ENCODE measurements at regions not wholly inside any gene's neighbourhood (a gene's known extent, or its start where the extent isn't known, plus 50 kb on each side); places are given as distances from the start of the nearest gene placed in this dataset.

GRCh38 chr12:58450868-58451482 lies 469.3 kb downstream of the LRIG3 start:
- FAIRE-seq: no peak

GRCh38 chr12:58452546-58452945 lies 467.8 kb downstream of the LRIG3 start:
- DNase-seq (ENCODE audit: insufficient read length, low spot score) (no peak), FAIRE-seq (no peak)

More at GRCh38 chr12:58450868-58451482, 469.3 kb downstream of the LRIG3 start:
- no peak for DNase-seq (ENCODE audit: insufficient read length, low spot score)

DNA sequence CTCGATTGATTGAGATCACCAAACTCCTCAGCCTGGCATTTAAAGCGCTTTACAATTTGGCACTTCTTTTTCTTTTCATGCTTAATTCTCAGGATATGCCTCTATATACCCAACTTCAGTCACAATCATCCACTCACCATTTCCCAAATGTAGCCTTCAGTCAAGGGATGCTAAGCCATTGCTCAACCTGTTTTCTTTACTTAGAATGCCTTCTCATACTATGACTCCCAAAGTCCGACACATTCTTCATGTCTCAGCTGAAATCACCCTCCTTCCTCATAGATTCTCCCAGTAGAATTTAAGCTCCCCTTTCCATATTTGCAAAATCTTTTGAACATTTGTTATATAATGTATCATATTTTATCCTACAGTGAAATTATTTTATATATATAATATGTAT lies 467.0 kb downstream of the LRIG3 start:
- DNase-seq (ENCODE audit: insufficient read length, low spot score): no peak
- no peak for FAIRE-seq

DNA sequence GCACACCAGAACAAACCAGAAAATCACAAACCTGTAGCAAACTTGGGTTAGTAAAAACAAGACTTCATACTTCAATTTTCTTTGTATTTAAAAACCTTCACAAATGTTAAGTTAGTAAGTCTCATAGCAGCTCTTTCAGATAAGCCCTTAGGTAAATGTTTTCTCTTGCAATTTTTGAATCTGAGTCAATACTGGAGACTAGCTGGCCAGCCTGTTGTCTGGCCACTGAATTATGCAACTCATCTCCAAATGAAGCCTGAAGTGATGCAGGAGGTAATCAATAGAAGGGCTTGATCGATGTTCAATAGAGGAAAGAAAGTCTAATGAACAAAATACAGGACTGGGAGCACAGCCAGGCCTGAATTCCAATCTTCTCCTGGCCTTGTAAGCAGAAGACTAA lies 465.2 kb downstream of the LRIG3 start:
- FAIRE-seq (no peak), DNase-seq (ENCODE audit: insufficient read length, low spot score) (no peak)

- no peak for FAIRE-seq
- no peak for DNase-seq (ENCODE audit: insufficient read length, low spot score)
Measured at GRCh38 chr12:58458102-58458501, 462.2 kb downstream of the LRIG3 start.

DNA sequence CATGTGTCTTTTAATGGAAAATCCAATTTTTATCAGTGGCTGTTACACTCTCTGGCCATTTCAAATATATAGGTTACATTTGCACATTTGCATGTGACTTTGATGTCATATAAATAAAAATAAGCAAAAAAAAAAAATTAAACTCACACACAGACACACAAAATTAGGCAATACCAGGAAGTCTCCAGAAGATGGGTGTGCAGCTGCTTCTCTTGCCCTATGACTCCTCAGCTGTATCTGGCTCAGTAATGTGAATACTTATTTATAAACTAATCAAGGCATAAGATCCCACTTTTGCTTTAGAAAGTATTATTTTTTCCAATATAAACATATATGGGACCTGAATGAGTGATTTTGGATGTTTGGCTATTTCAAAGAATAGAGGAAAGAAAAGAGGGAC lies 461.1 kb downstream of the LRIG3 start:
- no peak for FAIRE-seq
- DNase-seq (ENCODE audit: insufficient read length, low spot score): no peak

- FAIRE-seq (no peak), DNase-seq (ENCODE audit: insufficient read length, low spot score) (no peak)
Measured at GRCh38 chr12:58463051-58463450, 457.3 kb downstream of the LRIG3 start.

GRCh38 chr12:58465418-58465817 lies 454.9 kb downstream of the LRIG3 start:
- DNase-seq (ENCODE audit: insufficient read length, low spot score): peak; percentile 9
- FAIRE-seq: no peak

- no peak for FAIRE-seq
Measured at GRCh38 chr12:58470266-58471010, 449.9 kb downstream of the LRIG3 start.

DNA sequence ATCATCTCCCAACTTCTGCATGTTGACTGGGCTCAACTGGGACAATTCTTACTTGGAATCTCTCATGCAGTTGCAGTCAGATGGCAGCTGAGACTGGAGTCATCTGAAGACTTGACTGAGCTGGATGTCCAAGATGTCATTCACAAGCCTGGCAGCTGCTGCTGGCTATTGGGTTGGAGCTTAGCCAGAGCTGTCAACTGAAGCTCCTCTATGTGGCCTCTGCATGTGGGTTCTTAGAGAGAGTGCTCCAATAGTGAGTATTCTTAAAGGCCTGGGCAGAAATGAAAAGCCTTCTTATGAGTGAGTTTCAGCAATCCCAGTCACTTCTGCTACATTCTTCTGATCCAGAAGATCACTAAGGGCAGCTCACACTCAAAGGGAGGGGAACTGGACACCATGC lies 440.9 kb downstream of the LRIG3 start:
- DNase-seq (ENCODE audit: insufficient read length, low spot score) (no peak), FAIRE-seq (no peak)

More at GRCh38 chr12:58470266-58471010, 449.9 kb downstream of the LRIG3 start:
- no peak for DNase-seq (ENCODE audit: insufficient read length, low spot score)

- no peak for FAIRE-seq
- no peak for DNase-seq (ENCODE audit: insufficient read length, low spot score)
Measured at GRCh38 chr12:58481811-58482210, 438.5 kb downstream of the LRIG3 start.

- no peak for FAIRE-seq
- DNase-seq (ENCODE audit: insufficient read length, low spot score): no peak
Measured at GRCh38 chr12:58487255-58487654, 433.0 kb downstream of the LRIG3 start.

DNA sequence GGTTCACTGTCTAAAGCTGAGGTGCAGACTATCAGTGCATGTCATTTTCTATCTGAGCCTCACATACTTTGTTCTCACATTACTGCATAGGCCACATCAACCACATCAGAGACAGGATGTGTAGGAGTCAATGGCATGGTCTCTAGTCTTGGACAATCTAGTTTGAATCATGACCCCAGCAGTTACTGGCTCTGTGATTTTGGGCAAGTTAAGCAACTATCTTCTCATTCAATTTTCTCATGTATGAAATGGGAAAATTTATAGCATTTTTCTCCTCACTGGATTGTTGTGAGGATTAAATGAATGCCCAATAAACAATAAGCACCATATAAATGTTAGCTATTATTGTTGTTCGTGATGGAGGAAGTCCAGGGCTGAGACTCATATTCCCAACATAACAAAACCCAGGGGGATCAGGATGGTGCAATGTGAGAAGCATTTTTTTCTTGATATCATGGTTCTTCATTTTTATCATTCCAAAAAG lies 432.6 kb downstream of the LRIG3 start:
- FAIRE-seq: no peak

GRCh38 chr12:58489394-58489793 lies 430.9 kb downstream of the LRIG3 start:
- FAIRE-seq: no peak
- DNase-seq (ENCODE audit: insufficient read length, low spot score): no peak

More for the DNA sequence above, 432.6 kb downstream of the LRIG3 start:
- peak; percentile 30 for DNase-seq (ENCODE audit: insufficient read length, low spot score)

GRCh38 chr12:58491306-58491705 lies 429.0 kb downstream of the LRIG3 start:
- no peak for FAIRE-seq

DNA sequence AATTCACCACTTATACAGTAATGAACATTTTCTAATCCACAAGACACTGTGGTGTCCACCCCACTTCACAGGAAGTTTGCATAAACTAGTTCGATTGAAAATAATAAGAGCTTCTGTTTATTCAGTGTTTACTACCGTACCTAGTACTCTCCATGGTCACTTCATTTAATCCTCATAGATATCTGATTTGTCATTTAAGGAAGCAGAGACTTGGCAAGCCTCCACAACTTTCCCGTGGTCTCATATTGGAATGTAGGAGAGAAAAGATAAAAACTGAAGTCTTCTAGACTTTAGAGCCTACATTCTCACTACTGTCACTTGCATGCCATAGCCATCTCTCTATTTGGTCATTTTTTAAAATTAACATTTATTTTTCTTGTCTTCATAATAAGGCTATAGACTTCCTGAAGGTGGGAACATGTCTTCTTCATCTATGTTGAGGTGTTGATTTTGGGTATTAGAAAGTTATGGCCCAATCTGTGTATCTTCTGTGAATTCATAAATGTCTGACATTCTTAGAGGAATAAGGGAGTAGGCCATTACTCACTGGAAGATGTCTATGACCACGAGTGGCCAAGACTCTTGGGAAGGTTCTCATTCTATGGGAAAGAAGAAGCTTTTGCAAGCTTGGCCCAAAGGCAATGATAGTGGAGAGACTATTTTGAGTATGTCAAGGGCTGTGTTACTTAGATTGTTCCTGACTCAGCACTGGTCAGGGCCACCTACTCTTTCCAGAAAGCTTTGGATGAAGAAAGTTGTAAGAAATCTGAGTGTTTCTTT lies 423.7 kb downstream of the LRIG3 start:
- no peak for DNase-seq (ENCODE audit: insufficient read length, low spot score)
- FAIRE-seq: no peak

More at GRCh38 chr12:58491306-58491705, 429.0 kb downstream of the LRIG3 start:
- no peak for DNase-seq (ENCODE audit: insufficient read length, low spot score)

DNA sequence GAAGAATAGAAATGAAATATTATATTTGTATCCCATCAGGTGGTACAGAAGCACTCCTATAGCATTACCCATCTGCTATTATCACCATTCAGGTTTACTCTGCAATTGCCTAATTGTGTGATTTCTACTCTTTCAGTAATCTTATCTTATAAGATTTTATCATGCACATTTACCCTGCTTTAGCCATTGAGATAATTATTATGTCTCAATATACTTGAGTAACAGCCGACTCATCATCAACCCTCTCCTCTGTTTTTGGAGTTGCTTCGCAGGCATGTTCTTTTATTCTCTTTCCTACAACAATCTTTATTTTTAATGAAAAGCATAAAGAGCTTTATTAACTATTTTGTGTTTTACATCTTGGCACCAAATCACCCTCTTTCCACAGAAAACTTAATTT lies 419.9 kb downstream of the LRIG3 start:
- FAIRE-seq: no peak

GRCh38 chr12:58502226-58502625 lies 418.1 kb downstream of the LRIG3 start:
- FAIRE-seq (no peak), DNase-seq (ENCODE audit: insufficient read length, low spot score) (no peak)

More for the DNA sequence above, 419.9 kb downstream of the LRIG3 start:
- no peak for DNase-seq (ENCODE audit: insufficient read length, low spot score)

DNA sequence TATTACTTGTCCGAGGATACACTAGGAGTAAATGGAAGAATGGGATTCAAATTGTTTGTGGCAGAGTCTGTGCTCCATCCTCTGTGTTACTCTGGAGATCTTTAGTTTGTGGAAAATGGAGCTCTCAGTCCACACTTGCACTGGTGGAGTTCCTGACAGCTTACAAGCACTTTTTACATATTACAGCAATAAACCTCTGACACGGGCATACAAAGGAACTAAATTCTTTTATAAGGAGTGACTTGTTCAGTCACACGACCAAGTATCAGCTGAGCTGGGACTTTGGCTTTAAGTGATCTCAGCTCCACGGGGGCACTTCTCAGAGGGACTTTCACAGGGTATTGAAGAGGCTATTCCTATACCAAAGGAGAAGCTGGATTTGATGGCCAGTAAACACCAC lies 417.5 kb downstream of the LRIG3 start:
- no peak for FAIRE-seq
- DNase-seq (ENCODE audit: insufficient read length, low spot score): no peak

DNA sequence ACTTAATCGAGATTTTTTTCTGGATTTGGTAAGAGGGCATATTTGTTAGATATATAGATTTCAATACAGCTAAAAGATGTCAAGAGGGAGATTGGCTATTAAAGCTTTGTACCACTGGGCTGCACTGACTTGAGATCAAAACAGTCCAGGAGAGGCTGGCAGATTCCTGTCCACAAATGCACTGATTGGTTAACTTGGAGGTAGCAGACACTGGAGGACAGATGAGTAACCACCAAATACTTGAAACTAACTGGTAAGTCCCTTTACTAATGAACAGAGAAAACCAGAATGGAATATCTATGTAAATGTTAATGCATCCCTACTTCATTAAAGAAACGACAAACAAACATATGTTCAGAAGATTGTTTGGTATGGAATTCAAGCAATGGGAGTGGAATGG lies 416.6 kb downstream of the LRIG3 start:
- DNase-seq (ENCODE audit: insufficient read length, low spot score): no peak
- FAIRE-seq: no peak

All from HTR-8/SVneo (cell line).